Smooth muscle cell (in vitro differentiated cells): ENCODE measurements at regions not wholly inside any gene's neighbourhood (a gene's known extent, or its start where the extent isn't known, plus 50 kb on each side); places are given as distances from the start of the nearest gene placed in this dataset. TPM values are rescaled to one million over a fixed set of nuclear protein-coding genes. Genes with fewer than 3 reads are reported as not detected.

ENCODE experiments used
- DNase-seq: peaks from one replicate; lab custom pipeline; 2025; ENCODE audit not compliant: unreplicated experiment; lab: John Stamatoyannopoulos, UW
- H2AFZ ChIP-seq: fragments of 200-600 bp; sonication (generic); 2 replicates; pipeline ENCODE4 v1.6.0; 2016; ENCODE audit warnings: antibody characterized with exemption, low read depth, mild to moderate bottlenecking
- H3F3A ChIP-seq: fragments of 200-600 bp; sonication (generic); 2 replicates; pipeline ENCODE4 v1.6.0; 2017; ENCODE audit warnings: antibody characterized with exemption, low read depth
- H3K27ac ChIP-seq: fragments of 200-600 bp; sonication (generic); 2 replicates; pipeline ENCODE4 v1.5.1; 2016; ENCODE audit warnings: low read depth, mild to moderate bottlenecking
- H3K27me3 ChIP-seq: fragments of 200-600 bp; sonication (generic); 2 replicates; pipeline ENCODE4 v1.6.1; 2016; ENCODE audit warnings: low read depth, mild to moderate bottlenecking
- H3K36me3 ChIP-seq: fragments of 200-600 bp; sonication (generic); 2 replicates; pipeline ENCODE4 v1.5.1; 2016; ENCODE audit warnings: low read depth
- H3K4me1 ChIP-seq: fragments of 200-600 bp; sonication (generic); 2 replicates; pipeline ENCODE4 v1.5.1; 2016; ENCODE audit warnings: low read depth
- H3K4me2 ChIP-seq: fragments of 200-600 bp; sonication (generic); 2 replicates; pipeline ENCODE4 v1.6.0; 2016; ENCODE audit warnings: mild to moderate bottlenecking
- H3K4me3 ChIP-seq: fragments of 200-600 bp; sonication (generic); 2 replicates; pipeline ENCODE4 v1.5.1; 2016; ENCODE audit warnings: mild to moderate bottlenecking
- H3K79me2 ChIP-seq: fragments of 200-600 bp; sonication (generic); 2 replicates; pipeline ENCODE4 v1.6.0; 2016; ENCODE audit warnings: low read depth, mild to moderate bottlenecking
- H3K9ac ChIP-seq: fragments of 200-600 bp; sonication (generic); 2 replicates; pipeline ENCODE4 v1.6.0; 2016; ENCODE audit warnings: low read depth
- H3K9me3 ChIP-seq: fragments of 200-600 bp; sonication (generic); replicated peaks from 2 replicates; pipeline ENCODE4 v1.5.1; 2016; ENCODE audit warnings: low read depth
- H4K20me1 ChIP-seq: fragments of 200-600 bp; sonication (generic); 2 replicates; pipeline ENCODE4 v1.6.0; 2016; ENCODE audit warnings: low read depth
- WGBS: methylation state at CpG from one replicate; pipeline ENCODE4 v1.1.7; 2016; ENCODE audit warnings: low lambda C conversion rate; 5-methylcytosine and 5-hydroxymethylcytosine counted together
- small RNA-seq: library from RNA; depleted of rRNA; stranded (forward); fragments of <200 nt; gene quantifications from one replicate; pipeline ENCODE3, GENCODE V24; 2014
- TF ChIP-seq, protein P1 (sequence below): fragments of 200-600 bp; sonication (generic); IDR thresholded peaks from 2 replicates; pipeline ENCODE4 v1.5.1; 2017; ENCODE audit warnings: borderline replicate concordance, mild to moderate bottlenecking, antibody characterized with exemption; ENCODE audit not compliant: insufficient read depth, poor library complexity, severe bottlenecking

DNA sequence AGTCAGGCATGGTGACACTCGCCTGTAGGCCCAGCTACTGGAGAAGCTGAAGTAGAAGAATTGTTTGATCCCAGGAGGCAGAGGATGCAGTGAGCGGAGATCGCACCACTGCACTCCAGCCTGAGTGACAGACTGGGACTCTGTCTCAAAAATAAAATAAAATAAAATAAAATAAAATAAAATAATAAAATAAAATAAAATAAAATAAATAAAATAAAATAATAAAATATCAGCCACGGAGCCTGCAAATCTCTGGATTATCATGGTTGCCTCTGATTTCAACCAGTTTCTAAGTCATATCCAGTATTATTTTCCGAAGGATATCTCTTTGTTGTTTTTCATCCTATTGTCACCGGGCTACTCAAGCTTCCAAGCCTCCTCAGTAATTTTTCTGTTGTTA is 51.7 kb upstream of the FZD8 start:
- no peak overlapping the region for H2AFZ ChIP-seq
- H3K9me3 ChIP-seq = no peaks in the 10 kb centered on the region
- H3K4me3 ChIP-seq = no peak overlapping the region
- H3K4me1 ChIP-seq = peaks cover 42% of the 10 kb centered on the region
- no peaks in the 10 kb centered on the region for H3F3A ChIP-seq
- no peaks in the 10 kb centered on the region for H4K20me1 ChIP-seq
- no peak for DNase-seq
- peaks cover 65% of the 10 kb centered on the region for H3K27me3 ChIP-seq
- 92% methylated on average over 6 of the region's 6 CpGs for WGBS
- TF ChIP-seq, protein P1, sequence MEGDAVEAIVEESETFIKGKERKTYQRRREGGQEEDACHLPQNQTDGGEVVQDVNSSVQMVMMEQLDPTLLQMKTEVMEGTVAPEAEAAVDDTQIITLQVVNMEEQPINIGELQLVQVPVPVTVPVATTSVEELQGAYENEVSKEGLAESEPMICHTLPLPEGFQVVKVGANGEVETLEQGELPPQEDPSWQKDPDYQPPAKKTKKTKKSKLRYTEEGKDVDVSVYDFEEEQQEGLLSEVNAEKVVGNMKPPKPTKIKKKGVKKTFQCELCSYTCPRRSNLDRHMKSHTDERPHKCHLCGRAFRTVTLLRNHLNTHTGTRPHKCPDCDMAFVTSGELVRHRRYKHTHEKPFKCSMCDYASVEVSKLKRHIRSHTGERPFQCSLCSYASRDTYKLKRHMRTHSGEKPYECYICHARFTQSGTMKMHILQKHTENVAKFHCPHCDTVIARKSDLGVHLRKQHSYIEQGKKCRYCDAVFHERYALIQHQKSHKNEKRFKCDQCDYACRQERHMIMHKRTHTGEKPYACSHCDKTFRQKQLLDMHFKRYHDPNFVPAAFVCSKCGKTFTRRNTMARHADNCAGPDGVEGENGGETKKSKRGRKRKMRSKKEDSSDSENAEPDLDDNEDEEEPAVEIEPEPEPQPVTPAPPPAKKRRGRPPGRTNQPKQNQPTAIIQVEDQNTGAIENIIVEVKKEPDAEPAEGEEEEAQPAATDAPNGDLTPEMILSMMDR = no peak
- H3K4me2 ChIP-seq = no peak overlapping the region
- H3K9ac ChIP-seq = no peak overlapping the region
- H3K27ac ChIP-seq = no peak overlapping the region
- no peaks in the 10 kb centered on the region for H3K79me2 ChIP-seq
- H3K36me3 ChIP-seq = no peaks in the 10 kb centered on the region

Small RNA genes lying in the stretch of these regions (small RNA-seq; reads per million reads assigned to genes)
- gene RF00019 = not detected
- not detected for gene RF00561
